Transverse colon (tissue), 4 donors: ENCODE measurements at regions not wholly inside any gene's neighbourhood (a gene's known extent, or its start where the extent isn't known, plus 50 kb on each side); places are given as distances from the start of the nearest gene placed in this dataset.

Experiments
- EP300 ChIP-seq: sonication (generic); formaldehyde crosslinking; IDR thresholded peaks from one replicate; pipeline ENCODE4 v1.6.1; 2017; ENCODE audit warnings: antibody characterized with exemption, low read depth
- POLR2A ChIP-seq: fragments of 450-650 bp; IDR thresholded peaks from one replicate; pipeline ENCODE4 v1.6.1; 2016; ENCODE audit warnings: antibody characterized with exemption, mild to moderate bottlenecking, moderate library complexity
- POLR2AphosphoS5 ChIP-seq, 3 donors: sonication (generic); formaldehyde crosslinking; IDR thresholded peaks; one replicate each; pipeline ENCODE4 v1.6.1; 2016; ENCODE audit warnings: antibody characterized with exemption in 3 of 3
- TF ChIP-seq, protein P1 (sequence below), 5 experiments: fragments of 200-600 bp in 3 of 5; fragments of 450-650 bp in 2 of 5; sonication (generic) in 3 of 5; IDR thresholded peaks; 1 replicate in 2 of 5; 2 replicates in 3 of 5; pipeline ENCODE4 v1.5.1; 2016 to 2017; ENCODE audit warnings: antibody characterized with exemption in 5 of 5, inconsistent platforms in 3 of 5, mild to moderate bottlenecking in 2 of 5, moderate library complexity in 1 of 5

DNA sequence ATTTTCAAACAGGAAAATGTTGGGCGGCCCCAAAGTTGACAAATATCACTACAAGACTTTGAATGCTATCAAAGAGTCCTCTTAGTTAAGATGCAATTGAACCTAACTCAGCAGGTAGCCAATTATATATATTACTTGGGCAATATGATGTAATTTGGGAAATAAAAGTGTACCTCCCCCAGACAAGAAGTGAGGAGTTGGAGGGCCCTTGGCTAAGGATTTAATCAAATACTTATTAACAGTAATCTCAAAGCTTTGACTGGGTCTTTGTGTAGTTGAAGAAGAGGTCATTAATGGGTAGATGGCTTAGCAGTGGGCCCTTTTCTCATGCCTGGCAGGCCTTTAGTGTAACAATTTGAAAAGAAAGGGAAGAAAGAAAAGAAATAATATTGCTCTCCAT, 599.0 kb downstream of the CSNK1G3 start:
- TF ChIP-seq EP300 (no peak), POLR2A (no peak), POLR2AphosphoS5 (IDR thresholded peaks at IDR 0.05) (no peak)
- TF ChIP-seq, protein P1, sequence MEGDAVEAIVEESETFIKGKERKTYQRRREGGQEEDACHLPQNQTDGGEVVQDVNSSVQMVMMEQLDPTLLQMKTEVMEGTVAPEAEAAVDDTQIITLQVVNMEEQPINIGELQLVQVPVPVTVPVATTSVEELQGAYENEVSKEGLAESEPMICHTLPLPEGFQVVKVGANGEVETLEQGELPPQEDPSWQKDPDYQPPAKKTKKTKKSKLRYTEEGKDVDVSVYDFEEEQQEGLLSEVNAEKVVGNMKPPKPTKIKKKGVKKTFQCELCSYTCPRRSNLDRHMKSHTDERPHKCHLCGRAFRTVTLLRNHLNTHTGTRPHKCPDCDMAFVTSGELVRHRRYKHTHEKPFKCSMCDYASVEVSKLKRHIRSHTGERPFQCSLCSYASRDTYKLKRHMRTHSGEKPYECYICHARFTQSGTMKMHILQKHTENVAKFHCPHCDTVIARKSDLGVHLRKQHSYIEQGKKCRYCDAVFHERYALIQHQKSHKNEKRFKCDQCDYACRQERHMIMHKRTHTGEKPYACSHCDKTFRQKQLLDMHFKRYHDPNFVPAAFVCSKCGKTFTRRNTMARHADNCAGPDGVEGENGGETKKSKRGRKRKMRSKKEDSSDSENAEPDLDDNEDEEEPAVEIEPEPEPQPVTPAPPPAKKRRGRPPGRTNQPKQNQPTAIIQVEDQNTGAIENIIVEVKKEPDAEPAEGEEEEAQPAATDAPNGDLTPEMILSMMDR (IDR thresholded peaks at IDR 0.05), result no peak
